Neural cell (in vitro differentiated cells): ENCODE measurements at regions not wholly inside any gene's neighbourhood (a gene's known extent, or its start where the extent isn't known, plus 50 kb on each side); places are given as distances from the start of the nearest gene placed in this dataset.

Source experiments
- H2AFZ ChIP-seq: fragments of 200-600, 300-800 bp; sonication (generic), shearing (Covaris generic); 2 replicates; pipeline ENCODE4 v1.6.0; 2014; ENCODE audit warnings: low read depth, mild to moderate bottlenecking, antibody characterized with exemption, low read length, moderate library complexity
- H3F3A ChIP-seq: fragments of 200-600 bp; shearing (Covaris generic); 2 replicates; pipeline ENCODE4 v1.6.1; 2016; ENCODE audit warnings: mild to moderate bottlenecking, moderate library complexity, mixed read lengths, antibody characterized with exemption, low read length; ENCODE audit not compliant: insufficient read depth, poor library complexity, severe bottlenecking
- H3K27ac ChIP-seq: fragments of 200-600, 300-800 bp; sonication (generic), shearing (Covaris generic); 2 replicates; pipeline ENCODE4 v1.5.1; 2014; ENCODE audit warnings: mild to moderate bottlenecking, low read length, moderate library complexity
- H3K27me3 ChIP-seq: fragments of 300-800, 200-600 bp; sonication (generic), shearing (Covaris generic); 2 replicates; pipeline ENCODE4 v1.6.0; 2014; ENCODE audit warnings: mild to moderate bottlenecking, low read depth, low read length, moderate library complexity; ENCODE audit not compliant: insufficient read depth
- H3K36me3 ChIP-seq: fragments of 300-800, 200-600 bp; sonication (generic), shearing (Covaris generic); 2 replicates; pipeline ENCODE4 v1.5.1; 2014; ENCODE audit warnings: mild to moderate bottlenecking, antibody characterized with exemption, low read length, moderate library complexity; ENCODE audit not compliant: insufficient read depth
- H3K4me2 ChIP-seq: fragments of 300-800, 200-600 bp; sonication (generic), shearing (Covaris generic); 2 replicates; pipeline ENCODE4 v1.6.0; 2014; ENCODE audit warnings: mild to moderate bottlenecking, low read length
- H3K4me3 ChIP-seq: fragments of 300-800, 200-600 bp; sonication (generic), shearing (Covaris generic); 2 replicates; pipeline ENCODE4 v1.5.1; 2014; ENCODE audit warnings: mild to moderate bottlenecking, low read length, moderate library complexity
- H3K79me2 ChIP-seq: fragments of 200-600 bp; shearing (Covaris generic); replicated peaks from 2 replicates; pipeline ENCODE4 v1.6.0; 2014; ENCODE audit warnings: mild to moderate bottlenecking, low read length, moderate library complexity; ENCODE audit not compliant: insufficient read depth
- H3K9ac ChIP-seq: fragments of 300-800, 200-600 bp; sonication (generic), shearing (Covaris generic); 2 replicates; pipeline ENCODE4 v1.6.1; 2016; ENCODE audit warnings: mild to moderate bottlenecking, low read length, mixed read lengths
- H3K9me2 ChIP-seq: fragments of 200-600 bp; shearing (Covaris generic); 2 replicates; pipeline ENCODE4 v1.6.1; 2016; ENCODE audit warnings: mild to moderate bottlenecking, low read length, mixed read lengths; ENCODE audit not compliant: insufficient read depth
- H3K9me3 ChIP-seq: fragments of 200-600, 300-800 bp; sonication (generic), shearing (Covaris generic); 2 replicates; pipeline ENCODE4 v1.6.1; 2016; ENCODE audit warnings: mild to moderate bottlenecking, mixed run types, low read length, moderate library complexity, mixed read lengths
- H4K20me1 ChIP-seq: fragments of 200-600 bp; shearing (Covaris generic); 2 replicates; pipeline ENCODE4 v1.6.1; 2016; ENCODE audit warnings: mild to moderate bottlenecking, mixed run types; ENCODE audit not compliant: insufficient read depth
- CTCF ChIP-seq: fragments of 450-650 bp; IDR thresholded peaks from 2 replicates; pipeline ENCODE4 v1.5.1; 2014; ENCODE audit warnings: antibody characterized with exemption, mild to moderate bottlenecking, moderate library complexity; ENCODE audit not compliant: poor library complexity, severe bottlenecking
- EP300 ChIP-seq: fragments of 450-650 bp; conservative IDR thresholded peaks from 2 replicates; pipeline ENCODE4 v1.6.1; 2014; ENCODE audit warnings: antibody characterized with exemption, mild to moderate bottlenecking, moderate library complexity; ENCODE audit not compliant: poor library complexity, severe bottlenecking
- EZH2 ChIP-seq: fragments of 200-600, 300-800 bp; shearing (Covaris generic), sonication (generic); IDR thresholded peaks from 2 replicates; pipeline ENCODE4 v1.6.1; 2014; ENCODE audit warnings: antibody characterized with exemption, low read length, borderline replicate concordance, mild to moderate bottlenecking; ENCODE audit not compliant: insufficient read depth, poor library complexity, severe bottlenecking
- MXI1 ChIP-seq: fragments of 450-650 bp; conservative IDR thresholded peaks from 2 replicates; pipeline ENCODE4 v1.6.1; 2014; ENCODE audit warnings: antibody characterized with exemption, mild to moderate bottlenecking; ENCODE audit not compliant: poor library complexity, severe bottlenecking
- POLR2AphosphoS5 ChIP-seq: IDR thresholded peaks from 2 replicates; pipeline ENCODE4 v1.6.1; 2012
- RAD21 ChIP-seq: fragments of 450-650 bp; conservative IDR thresholded peaks from 2 replicates; pipeline ENCODE4 v1.6.1; 2014; ENCODE audit warnings: antibody characterized with exemption, mild to moderate bottlenecking, moderate library complexity
- REST ChIP-seq: IDR thresholded peaks from 2 replicates; pipeline ENCODE4 v1.6.1; 2012; ENCODE audit warnings: borderline replicate concordance
- SMC3 ChIP-seq: fragments of 450-650 bp; conservative IDR thresholded peaks from 2 replicates; pipeline ENCODE4 v1.6.1; 2014; ENCODE audit warnings: antibody characterized with exemption, mild to moderate bottlenecking, moderate library complexity; ENCODE audit not compliant: poor library complexity
- TAF1 ChIP-seq: IDR thresholded peaks from 2 replicates; pipeline ENCODE4 v1.6.1; 2012; ENCODE audit warnings: low read depth

GRCh38 chr2:120596990-120597594 lies 138.6 kb upstream of the GLI2 start:
- H3K36me3 ChIP-seq = no peaks in the 10 kb centered on the region
- no peaks in the 10 kb centered on the region for H3K9me2 ChIP-seq
- no peak overlapping the region for H3K4me3 ChIP-seq
- no peak overlapping the region for H2AFZ ChIP-seq
- H3K9me3 ChIP-seq = peaks cover 10% of the 10 kb centered on the region
- H3K79me2 ChIP-seq = no peaks in the 10 kb centered on the region
- H3K4me2 ChIP-seq = no peak overlapping the region
- H4K20me1 ChIP-seq = no peaks in the 10 kb centered on the region
- no peak overlapping the region for H3K27ac ChIP-seq
- no peaks in the 10 kb centered on the region for H3F3A ChIP-seq
- H3K9ac ChIP-seq = no peak overlapping the region
- H3K27me3 ChIP-seq = peaks cover 18% of the 10 kb centered on the region
- TF ChIP-seq REST = no peak
- no peak for TF ChIP-seq RAD21
- no peak for TF ChIP-seq CTCF
- no peak for TF ChIP-seq POLR2AphosphoS5
- no peak for TF ChIP-seq EZH2
- no peak for TF ChIP-seq SMC3
- no peak for TF ChIP-seq TAF1
- TF ChIP-seq MXI1 = no peak
- TF ChIP-seq EP300 = no peak

- TF ChIP-seq CTCF = no peak
- TF ChIP-seq POLR2AphosphoS5 = no peak
- TF ChIP-seq EZH2 = no peak
- TF ChIP-seq SMC3 = no peak
- TF ChIP-seq RAD21 = no peak
- no peak for TF ChIP-seq REST
- TF ChIP-seq MXI1 = no peak
- TF ChIP-seq TAF1 = no peak
- no peak for TF ChIP-seq EP300
- Histone ChIP-seq H2AFZ (no peak overlapping the region), H3K9me2 (no peaks in the 10 kb centered on the region), H4K20me1 (no peaks in the 10 kb centered on the region), H3F3A (no peaks in the 10 kb centered on the region), H3K79me2 (no peaks in the 10 kb centered on the region), H3K36me3 (no peaks in the 10 kb centered on the region), H3K27ac (no peak overlapping the region), H3K4me3 (no peak overlapping the region), H3K9me3 (peaks cover 10% of the 10 kb centered on the region), H3K27me3 (peaks cover 14% of the 10 kb centered on the region), H3K4me2 (no peak overlapping the region), H3K9ac (no peak overlapping the region)
These were observed 138.0 kb upstream of the GLI2 start for GRCh38 chr2:120597595-120598193.
